HFFc6 (cell line): ENCODE measurements at regions not wholly inside any gene's neighbourhood (a gene's known extent, or its start where the extent isn't known, plus 50 kb on each side); places are given as distances from the start of the nearest gene placed in this dataset.

Experiments used
- DNase-seq: peaks from one replicate; pipeline ENCODE4 v3.0.0-alpha.2; 2018
- H3K27ac Mint-ChIP-seq: 2 replicates; pipeline ENCODE4 v1.8.0; 2020; ENCODE audit warnings: mild to moderate bottlenecking, mixed read lengths
- H3K27me3 Mint-ChIP-seq: 2 replicates; pipeline ENCODE4 v1.8.0; 2021; ENCODE audit warnings: mild to moderate bottlenecking, moderate library complexity, mixed read lengths; ENCODE audit not compliant: insufficient read depth
- H3K36me3 Mint-ChIP-seq: 2 replicates; pipeline ENCODE4 v1.8.0; 2021; ENCODE audit warnings: low read depth, mixed read lengths
- H3K4me1 Mint-ChIP-seq: 2 replicates; pipeline ENCODE4 v1.8.0; 2020; ENCODE audit warnings: low read depth, mixed read lengths
- H3K4me3 Mint-ChIP-seq: 2 replicates; pipeline ENCODE4 v1.8.0; 2020; ENCODE audit warnings: mild to moderate bottlenecking, moderate library complexity, mixed read lengths
- H3K9me3 Mint-ChIP-seq: 2 replicates; pipeline ENCODE4 v1.8.0; 2020; ENCODE audit warnings: mild to moderate bottlenecking, mixed read lengths
- CTCF ChIP-seq: fragments of 200-600 bp; sonication (generic); IDR thresholded peaks from 2 replicates; pipeline ENCODE4 v1.5.0; 2021; ENCODE audit warnings: antibody characterized with exemption, mild to moderate bottlenecking

DNA sequence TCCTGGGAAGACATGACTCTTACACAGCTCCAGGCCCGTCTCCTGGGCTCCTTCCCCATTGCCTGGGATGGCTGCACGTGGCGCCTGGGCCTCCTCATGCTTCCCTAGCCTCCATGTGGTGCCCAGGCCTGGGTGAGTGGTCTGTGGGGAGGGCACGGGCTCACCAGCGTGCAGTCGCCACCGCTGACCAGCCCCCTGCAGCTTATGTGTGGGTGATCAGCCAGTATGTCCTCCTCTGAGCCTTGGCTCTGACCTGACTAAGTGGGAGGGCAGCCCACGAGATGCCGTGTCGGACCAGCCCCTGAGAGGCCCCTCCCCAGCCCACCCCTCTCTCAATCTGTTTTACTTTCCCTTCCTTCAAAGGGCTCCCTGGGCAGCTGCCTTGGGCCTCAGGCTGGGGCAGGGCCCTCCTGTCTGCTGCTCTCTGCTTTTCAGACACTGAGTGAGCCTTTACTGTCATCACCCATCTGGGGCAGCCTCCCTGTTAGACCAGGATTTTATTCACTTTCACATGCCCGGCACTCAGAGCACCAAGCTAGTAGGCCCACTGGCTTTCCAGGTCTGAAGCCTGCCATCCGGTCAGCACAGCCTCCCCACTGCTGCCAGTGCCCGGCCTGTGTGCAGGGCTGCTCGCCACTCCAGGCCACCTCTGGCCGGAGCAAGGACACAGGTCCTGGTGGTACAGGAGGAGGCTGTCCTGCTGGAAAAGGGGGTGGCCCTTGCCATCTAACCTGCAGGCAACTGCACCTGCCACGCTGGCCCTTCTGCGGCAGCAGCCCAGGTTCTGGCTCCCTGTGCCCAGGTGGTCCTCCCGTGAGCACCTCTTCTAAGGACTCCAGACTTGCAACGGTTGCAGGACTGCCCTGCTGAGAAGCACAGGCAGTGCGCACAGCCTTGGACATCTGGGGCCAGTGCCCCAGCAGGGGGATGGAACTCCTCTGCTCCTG lies 84.9 kb upstream of the HPCAL1 start:
- DNase-seq, result no peak
- H3K9me3 Mint-ChIP-seq, result no peaks in the 10 kb centered on the region
- no peak for TF ChIP-seq CTCF
- no peak overlapping the region for H3K4me3 Mint-ChIP-seq
- H3K36me3 Mint-ChIP-seq, result no peaks in the 10 kb centered on the region
- H3K27ac Mint-ChIP-seq, result no peak overlapping the region
- H3K4me1 Mint-ChIP-seq, result peaks cover 35% of the 10 kb centered on the region
- H3K27me3 Mint-ChIP-seq, result peaks cover 7% of the 10 kb centered on the region

GRCh38 chr2:10220045-10220901 lies 82.4 kb upstream of the HPCAL1 start:
- no peaks in the 10 kb centered on the region for H3K36me3 Mint-ChIP-seq
- no peak for DNase-seq
- peak overlapping the region; percentile 56; the same call in 1 of the 2 replicates for H3K4me3 Mint-ChIP-seq
- no peak overlapping the region; the same call in 1 of the 2 replicates for H3K27ac Mint-ChIP-seq
- H3K4me1 Mint-ChIP-seq, result peaks cover 35% of the 10 kb centered on the region
- H3K27me3 Mint-ChIP-seq, result peaks cover 10% of the 10 kb centered on the region
- H3K9me3 Mint-ChIP-seq, result no peaks in the 10 kb centered on the region
- no peak for TF ChIP-seq CTCF

DNA sequence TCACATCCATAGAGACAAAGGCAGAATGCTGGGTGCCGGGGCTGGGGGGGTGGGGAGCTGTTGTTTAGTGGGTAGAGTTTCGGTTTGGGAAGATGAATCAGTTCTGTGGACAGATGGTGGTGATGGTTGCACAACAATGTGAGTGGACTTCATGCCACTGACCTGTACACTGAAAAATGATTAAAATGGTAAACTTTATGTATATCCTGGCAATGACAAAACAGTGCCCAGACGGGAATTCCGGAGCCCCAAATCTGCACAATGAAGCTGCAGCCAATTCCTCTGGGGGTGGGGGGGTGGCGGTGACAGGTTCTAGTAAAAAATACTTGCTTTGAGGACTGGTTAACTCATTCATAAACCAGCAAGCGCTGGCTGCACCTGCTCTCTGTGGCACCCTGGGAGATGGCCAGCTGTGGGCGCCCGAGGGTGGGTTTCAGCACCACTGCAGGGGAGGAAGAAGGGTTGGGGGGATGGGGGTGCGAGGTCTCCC lies 81.8 kb upstream of the HPCAL1 start:
- Mint-ChIP-seq H3K9me3 (no peaks in the 10 kb centered on the region), H3K27ac (no peak overlapping the region; the same call in 1 of the 2 replicates), H3K4me1 (peaks cover 30% of the 10 kb centered on the region), H3K4me3 (peak overlapping the region; percentile 56), H3K27me3 (peaks cover 12% of the 10 kb centered on the region), H3K36me3 (no peaks in the 10 kb centered on the region)
- TF ChIP-seq CTCF, result 0 out of 2 replicates have a peak, but pooled peaks have one; percentile 13
- DNase-seq, result peak; percentile 59

GRCh38 chr2:10221443-10221842 lies 81.3 kb upstream of the HPCAL1 start:
- peaks cover 29% of the 10 kb centered on the region for H3K4me1 Mint-ChIP-seq
- no peaks in the 10 kb centered on the region for H3K9me3 Mint-ChIP-seq
- no peak overlapping the region for H3K27ac Mint-ChIP-seq
- H3K36me3 Mint-ChIP-seq, result no peaks in the 10 kb centered on the region
- DNase-seq, result no peak
- H3K4me3 Mint-ChIP-seq, result no peak overlapping the region
- H3K27me3 Mint-ChIP-seq, result peaks cover 14% of the 10 kb centered on the region
- no peak for TF ChIP-seq CTCF

DNA sequence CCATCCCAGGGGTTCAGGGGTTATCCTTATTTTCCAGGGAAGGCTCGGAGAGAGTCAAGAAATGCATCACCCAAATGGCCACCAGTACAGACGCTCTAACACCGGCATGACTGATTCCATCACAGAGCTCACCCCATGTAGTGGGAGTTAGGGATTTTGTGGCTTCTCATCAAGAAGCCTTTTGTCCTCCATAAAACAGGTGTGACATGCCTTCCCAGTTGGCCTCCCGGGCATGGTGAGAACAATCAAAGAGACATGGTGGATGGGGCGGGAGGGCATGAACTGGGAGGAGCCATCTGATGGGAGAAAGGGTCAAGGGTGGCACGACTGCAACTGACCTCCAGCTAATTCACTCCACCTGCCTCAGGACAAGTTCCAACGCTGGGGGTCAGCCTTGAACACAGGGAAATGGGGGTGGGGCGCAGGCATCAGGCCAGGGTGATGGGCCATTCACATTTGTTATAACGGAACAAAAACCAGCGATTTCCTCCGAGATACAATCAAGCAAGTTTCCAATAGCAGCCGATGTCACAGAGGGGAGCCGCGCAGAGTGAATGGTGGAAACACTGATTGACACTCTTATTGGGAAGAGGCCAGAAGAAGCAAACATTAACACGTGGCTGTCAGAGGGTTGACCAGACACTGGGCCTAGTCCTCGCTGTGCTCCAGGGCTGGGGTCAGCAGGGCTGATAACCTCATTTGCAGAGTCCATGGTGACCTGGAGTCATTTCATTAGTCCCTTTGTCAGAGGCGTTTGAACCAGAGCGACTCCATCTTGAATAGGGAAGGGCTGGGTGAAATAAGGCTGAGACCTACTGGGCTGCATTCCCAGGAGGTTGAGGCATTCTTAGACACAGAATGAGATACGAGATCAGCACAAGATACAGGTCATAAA lies 80.5 kb upstream of the HPCAL1 start:
- Mint-ChIP-seq H3K36me3 (no peaks in the 10 kb centered on the region), H3K27ac (no peak overlapping the region), H3K9me3 (no peaks in the 10 kb centered on the region), H3K4me1 (peaks cover 22% of the 10 kb centered on the region), H3K27me3 (peaks cover 16% of the 10 kb centered on the region), H3K4me3 (no peak overlapping the region)
- DNase-seq, result no peak
- no peak for TF ChIP-seq CTCF
